C4-2B (cell line): ENCODE measurements at regions not wholly inside any gene's neighbourhood (a gene's known extent, or its start where the extent isn't known, plus 50 kb on each side); places are given as distances from the start of the nearest gene placed in this dataset.

Experiments
- H3K27ac ChIP-seq: fragments of 450-650 bp; 2 replicates; pipeline ENCODE4 v1.5.1; 2017
- ZFX ChIP-seq: fragments of 450-650 bp; IDR thresholded peaks from 2 replicates; pipeline ENCODE4 v1.6.1; 2017
- TF ChIP-seq, protein P1 (sequence below): fragments of 450-650 bp; conservative IDR thresholded peaks from 2 replicates; pipeline ENCODE4 v1.5.1; 2017; ENCODE audit warnings: mild to moderate bottlenecking

DNA sequence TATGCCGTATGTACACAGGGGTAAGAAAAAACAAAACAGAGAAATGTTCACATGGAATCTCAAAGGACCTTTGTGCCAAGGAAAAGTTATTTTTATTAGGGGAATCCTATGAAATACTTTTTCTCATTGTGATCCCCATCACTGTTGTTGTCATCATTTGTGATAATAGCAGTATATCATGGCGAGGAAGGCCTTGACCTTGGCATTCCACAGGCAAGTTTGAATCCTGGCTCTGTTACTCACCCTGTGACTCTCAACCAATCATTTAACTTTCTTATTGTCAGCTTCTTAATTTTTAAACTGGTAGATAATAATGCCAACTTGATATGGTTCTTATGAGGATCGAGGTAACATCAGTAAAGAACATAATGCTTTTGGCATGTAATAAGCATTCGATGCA, 142.2 kb upstream of the DDHD1 start:
- no peak overlapping the region for H3K27ac ChIP-seq
- TF ChIP-seq, protein P1, sequence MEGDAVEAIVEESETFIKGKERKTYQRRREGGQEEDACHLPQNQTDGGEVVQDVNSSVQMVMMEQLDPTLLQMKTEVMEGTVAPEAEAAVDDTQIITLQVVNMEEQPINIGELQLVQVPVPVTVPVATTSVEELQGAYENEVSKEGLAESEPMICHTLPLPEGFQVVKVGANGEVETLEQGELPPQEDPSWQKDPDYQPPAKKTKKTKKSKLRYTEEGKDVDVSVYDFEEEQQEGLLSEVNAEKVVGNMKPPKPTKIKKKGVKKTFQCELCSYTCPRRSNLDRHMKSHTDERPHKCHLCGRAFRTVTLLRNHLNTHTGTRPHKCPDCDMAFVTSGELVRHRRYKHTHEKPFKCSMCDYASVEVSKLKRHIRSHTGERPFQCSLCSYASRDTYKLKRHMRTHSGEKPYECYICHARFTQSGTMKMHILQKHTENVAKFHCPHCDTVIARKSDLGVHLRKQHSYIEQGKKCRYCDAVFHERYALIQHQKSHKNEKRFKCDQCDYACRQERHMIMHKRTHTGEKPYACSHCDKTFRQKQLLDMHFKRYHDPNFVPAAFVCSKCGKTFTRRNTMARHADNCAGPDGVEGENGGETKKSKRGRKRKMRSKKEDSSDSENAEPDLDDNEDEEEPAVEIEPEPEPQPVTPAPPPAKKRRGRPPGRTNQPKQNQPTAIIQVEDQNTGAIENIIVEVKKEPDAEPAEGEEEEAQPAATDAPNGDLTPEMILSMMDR = no peak
- no peak for TF ChIP-seq ZFX

DNA sequence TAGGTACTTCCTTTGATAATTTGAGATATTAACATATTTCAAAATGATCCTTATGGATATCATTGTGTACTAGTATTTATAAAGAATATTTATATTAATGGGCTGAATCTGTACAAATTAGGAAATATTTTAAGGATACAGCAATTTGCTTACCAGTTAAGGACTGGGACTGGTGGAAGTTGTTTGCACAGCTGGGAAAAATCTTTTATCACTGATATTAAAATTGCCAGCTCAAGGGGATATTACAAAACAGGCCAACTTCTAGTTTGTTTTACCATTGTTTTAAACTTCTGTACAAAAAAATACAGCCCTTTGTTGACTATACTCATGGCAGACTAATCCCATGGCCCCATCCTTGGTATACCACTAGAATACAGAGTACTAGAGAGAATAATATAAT, 133.2 kb upstream of the DDHD1 start:
- TF ChIP-seq, protein P1 = no peak
- TF ChIP-seq ZFX = no peak
- H3K27ac ChIP-seq = no peak overlapping the region

DNA sequence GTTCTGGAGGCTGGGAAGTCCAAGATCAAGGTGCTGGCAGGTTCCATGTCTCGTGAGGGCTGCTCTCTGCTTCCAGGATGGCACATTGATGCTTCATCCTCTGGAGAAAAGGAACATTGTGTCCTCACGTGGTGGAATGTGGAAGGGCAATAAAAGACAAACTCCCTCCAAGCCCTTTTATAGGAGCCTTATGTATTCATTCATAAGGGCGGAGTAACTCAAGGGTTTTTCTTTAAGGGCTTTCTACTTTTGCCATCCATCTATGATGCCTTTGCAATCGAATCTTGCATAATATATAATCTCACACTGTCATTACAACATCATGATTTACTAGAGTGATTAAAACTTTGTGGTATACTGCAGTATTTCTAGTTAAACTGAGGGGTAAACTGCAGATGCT, 132.7 kb upstream of the DDHD1 start:
- H3K27ac ChIP-seq = no peak overlapping the region
- TF ChIP-seq, protein P1 = peak; percentile 24
- no peak for TF ChIP-seq ZFX

DNA sequence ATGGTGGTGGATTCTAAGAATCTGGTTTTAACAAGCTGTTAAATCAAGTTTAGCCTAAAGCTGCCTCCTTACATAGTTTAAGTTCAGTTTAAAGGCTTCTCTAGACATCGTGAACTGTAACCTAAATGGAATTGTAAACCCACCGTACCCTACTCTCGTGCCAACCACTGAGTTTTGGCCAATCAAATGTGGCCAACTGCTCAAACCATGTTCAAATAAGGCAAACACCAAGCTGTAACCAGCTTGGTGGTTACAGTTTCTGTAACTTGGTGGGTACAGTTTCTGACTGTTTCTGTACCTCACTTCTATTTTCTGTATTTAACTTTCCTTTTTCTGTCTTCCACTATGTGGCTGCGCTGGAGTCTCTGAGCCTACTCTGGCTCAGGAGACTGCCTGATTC, 131.9 kb upstream of the DDHD1 start:
- TF ChIP-seq, protein P1 = no peak
- TF ChIP-seq ZFX = no peak
- no peak overlapping the region for H3K27ac ChIP-seq

DNA sequence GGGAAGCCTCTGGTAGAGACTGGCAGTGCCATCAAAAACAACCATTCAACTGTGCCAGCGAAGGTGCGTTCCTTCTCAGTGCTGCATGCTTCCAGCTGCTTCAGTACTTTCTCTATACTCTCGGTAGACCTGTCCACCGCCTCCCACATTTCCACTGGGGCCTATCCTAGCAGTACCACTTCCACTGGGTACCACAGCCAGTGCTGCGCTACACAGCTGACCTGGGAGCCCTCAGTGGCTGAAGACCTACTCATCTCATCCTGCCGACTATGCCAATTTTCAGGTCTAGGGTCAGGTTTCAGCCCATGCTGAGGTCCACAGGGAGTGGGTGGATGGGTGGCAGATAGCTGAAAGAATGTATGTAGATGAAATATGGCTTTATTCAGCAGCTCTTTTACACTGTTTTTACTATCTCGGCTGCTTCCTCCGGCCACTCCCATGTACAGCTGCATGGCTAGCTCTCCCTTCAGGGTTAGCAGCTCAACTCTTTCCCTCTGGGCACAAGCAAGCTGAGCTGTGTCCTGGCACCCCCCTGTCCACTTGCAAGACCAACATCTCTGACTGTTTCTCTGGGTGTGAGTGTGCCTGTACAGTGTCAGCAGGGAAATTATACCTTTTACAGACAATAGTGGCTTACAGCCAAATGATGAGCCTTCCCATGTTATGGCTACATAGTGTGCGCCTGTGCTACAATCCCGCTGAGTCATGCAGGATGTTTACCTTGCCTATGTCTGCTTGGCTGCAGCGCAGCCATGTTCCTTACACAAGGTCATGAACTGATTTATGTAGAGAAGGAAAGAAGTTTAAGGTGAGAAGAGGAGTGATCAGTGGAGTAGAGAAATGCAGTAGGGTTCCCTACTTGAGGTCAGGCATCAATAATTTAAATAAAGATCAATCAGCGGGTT, 125.7 kb upstream of the DDHD1 start:
- no peak for TF ChIP-seq ZFX
- TF ChIP-seq, protein P1 = no peak
- H3K27ac ChIP-seq = no peak overlapping the region

DNA sequence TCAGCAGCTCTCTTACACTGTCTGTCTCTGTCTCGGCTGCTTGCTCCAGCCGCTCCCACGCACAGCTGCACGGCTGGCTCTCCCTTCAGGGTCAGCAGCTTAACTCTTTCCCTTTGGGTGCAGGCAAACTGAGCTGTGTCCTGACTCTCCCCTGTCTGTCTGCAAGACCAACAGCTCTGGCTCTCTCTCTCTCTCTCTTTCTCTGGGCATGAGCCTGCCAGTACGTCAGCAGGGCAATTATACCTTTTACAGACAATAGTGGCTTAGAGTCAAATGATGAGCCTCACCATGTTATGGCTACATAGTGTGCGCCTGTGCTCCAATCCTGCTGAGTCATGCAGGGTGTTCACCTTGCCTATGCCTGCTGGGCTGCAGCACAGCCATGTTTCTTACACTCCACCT, 120.5 kb upstream of the DDHD1 start:
- no peak for TF ChIP-seq ZFX
- TF ChIP-seq, protein P1 = no peak
- no peak overlapping the region for H3K27ac ChIP-seq

DNA sequence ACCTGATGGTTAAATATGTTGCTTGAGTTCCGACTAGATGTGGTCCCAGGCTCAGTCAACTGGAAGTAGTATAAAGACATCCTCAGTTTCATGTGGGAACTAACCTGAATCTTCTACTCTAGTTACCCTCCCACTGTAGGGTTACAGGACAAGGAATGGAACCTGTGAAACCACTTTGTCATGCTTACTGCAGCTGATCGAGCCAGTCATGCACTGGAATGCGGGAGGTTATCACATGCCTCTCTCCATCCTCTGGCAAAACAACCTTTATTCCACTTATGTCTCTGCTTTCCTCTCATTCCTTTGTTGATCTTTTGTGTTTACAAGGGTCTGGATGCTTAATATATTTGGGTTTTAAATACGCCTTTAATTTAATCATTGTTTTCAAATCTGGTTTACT, 111.9 kb upstream of the DDHD1 start:
- H3K27ac ChIP-seq = no peak overlapping the region
- TF ChIP-seq ZFX = no peak
- TF ChIP-seq, protein P1 = no peak
